H1 (cell line): ENCODE measurements at regions not wholly inside any gene's neighbourhood (a gene's known extent, or its start where the extent isn't known, plus 50 kb on each side); places are given as distances from the start of the nearest gene placed in this dataset.

Source experiments
- CHD7 ChIP-seq: fragments of 300-600 bp; sonication (generic); IDR thresholded peaks from 2 replicates; pipeline ENCODE4 v1.7.1; 2012; ENCODE audit warnings: low read length, moderate library complexity, mild to moderate bottlenecking, inconsistent platforms; ENCODE audit not compliant: insufficient replicate concordance
- MAX ChIP-seq: IDR thresholded peaks from 2 replicates; pipeline ENCODE4 v1.6.1; 2012; ENCODE audit warnings: inconsistent platforms
- RAD21 ChIP-seq, 2 experiments: IDR thresholded peaks in 1 of 2; conservative IDR thresholded peaks in 1 of 2; 2 replicates each; pipeline ENCODE4 v1.6.1; 2011; ENCODE audit warnings: low read depth in 2 of 2, low read length in 2 of 2, improper control_type of control experiment in 1 of 2, inconsistent platforms in 1 of 2, mild to moderate bottlenecking in 1 of 2, moderate library complexity in 1 of 2
- SP4 ChIP-seq: IDR thresholded peaks from 2 replicates; pipeline ENCODE4 v1.6.1; 2012; ENCODE audit warnings: low read length, inconsistent platforms

- TF ChIP-seq CHD7 (no peak), SP4 (no peak), MAX (no peak), RAD21 (IDR thresholded peaks at IDR 0.05 in 1 of 2, conservative IDR thresholded peaks at IDR 0.05 in 1 of 2; ENCODE audit: low read depth in 2 of 2, low read length in 2 of 2) (no peak)
These were observed 592.0 kb downstream of the SOX6 start (continued) for GRCh38 chr11:15764326-15764725.
